GM19025 (cell line): ENCODE measurements at regions not wholly inside any gene's neighbourhood (a gene's known extent, or its start where the extent isn't known, plus 50 kb on each side); places are given as distances from the start of the nearest gene placed in this dataset.

Experiments used
- ATAC-seq: cut with Tn5 transposase; IDR thresholded peaks from one replicate; pipeline ENCODE4 v1.9.1; 2021; ENCODE audit warnings: mild to moderate bottlenecking, low read depth, moderate library complexity; ENCODE audit not compliant: unreplicated experiment

DNA sequence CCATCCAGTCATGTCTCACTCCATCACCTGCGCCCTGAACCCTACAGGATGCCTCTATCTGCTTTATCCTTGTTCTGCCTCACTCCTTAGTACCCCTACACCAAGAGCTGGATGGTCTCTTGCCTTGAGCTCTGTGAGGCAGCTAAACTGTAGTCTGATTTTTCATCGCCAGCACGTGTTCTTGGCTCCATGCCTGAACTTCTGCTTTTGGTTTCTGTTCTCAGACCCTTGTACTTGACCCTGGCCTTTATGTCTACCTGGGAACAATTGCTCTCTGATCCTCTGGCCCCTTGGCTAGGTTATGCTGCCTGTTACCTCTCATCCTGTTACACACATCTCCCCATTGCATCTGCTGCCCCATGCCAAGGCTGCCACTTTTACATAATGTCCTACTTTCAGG, 318.0 kb upstream of the LMCD1 start:
- ATAC-seq, result peak; percentile 78

DNA sequence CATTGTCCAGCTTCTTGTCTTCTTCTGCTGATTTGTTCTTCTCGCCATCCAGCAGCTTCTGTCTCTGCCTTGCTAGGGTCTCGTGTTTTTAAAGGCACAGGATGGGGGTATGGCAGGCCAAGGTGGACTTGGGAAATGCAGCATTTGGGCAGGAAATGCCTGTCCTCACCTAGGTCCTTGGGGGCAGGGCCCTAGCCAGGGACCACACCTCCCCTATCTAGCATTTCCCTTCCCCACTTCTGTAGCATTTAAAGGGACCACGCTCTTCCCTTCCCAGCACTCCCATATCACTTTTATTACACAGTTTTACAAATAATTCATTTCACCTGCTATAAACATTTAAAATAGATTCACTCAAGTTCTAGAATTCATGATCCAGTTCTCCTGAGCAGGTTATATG, 315.4 kb upstream of the LMCD1 start:
- no peak for ATAC-seq

DNA sequence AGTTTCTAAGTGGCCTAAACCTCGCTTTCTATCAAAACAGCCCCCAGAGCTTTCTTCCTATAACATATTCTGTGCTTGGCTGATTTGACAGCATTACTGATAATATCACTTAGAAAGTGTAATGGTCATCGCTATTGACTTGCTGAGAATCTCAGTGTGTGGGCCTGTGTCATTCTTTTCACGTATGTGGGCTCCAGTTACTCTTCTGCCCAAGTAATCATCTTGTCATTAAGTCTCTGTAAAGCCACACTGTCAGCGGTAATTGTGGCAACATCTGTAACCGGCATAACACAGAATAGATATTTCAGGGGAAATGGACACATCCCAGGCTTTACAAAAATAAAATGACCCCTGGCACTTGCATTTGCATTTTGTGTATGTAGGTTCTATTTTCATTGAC, 313.6 kb upstream of the LMCD1 start:
- no peak for ATAC-seq

DNA sequence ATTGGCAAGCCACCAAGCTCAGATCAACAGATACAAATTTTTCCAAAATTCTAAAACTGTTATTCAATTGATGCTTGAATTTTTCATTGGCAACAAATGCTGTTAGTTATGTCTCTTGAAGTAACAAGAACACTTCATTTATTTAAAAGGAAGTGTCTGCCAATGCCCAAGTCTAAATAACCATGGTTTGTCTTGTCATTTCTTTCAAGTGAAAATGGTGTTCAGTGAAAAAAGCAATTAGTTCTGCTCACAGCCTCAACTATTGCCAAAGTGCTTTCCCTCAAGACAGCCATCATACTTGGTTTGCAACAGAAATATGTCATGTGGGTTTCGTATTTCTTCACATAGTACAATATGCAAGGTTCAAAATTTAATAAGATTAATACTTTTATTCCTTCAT, 312.6 kb upstream of the LMCD1 start:
- ATAC-seq, result no peak

DNA sequence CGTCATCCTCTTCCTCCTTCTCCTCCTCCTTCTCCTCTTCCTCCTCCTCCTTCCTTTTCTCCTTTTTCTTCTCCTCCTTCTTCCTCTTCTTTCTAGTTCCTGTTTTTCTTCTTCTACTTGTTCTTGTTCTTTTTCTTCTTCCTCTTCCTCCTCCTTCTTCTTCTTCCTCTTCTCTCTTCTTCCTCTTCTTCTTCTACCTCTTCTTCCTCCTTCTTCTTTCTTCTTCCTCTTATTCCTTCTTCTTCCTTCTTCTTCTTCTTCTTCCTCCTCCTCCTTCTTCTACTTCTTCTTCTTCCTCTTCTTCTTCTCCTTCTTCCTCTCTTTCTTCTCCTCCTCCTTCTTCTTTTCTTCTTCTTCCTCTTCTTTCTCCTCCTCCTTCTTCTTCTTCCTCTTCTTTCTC, 310.2 kb upstream of the LMCD1 start:
- ATAC-seq, result no peak

DNA sequence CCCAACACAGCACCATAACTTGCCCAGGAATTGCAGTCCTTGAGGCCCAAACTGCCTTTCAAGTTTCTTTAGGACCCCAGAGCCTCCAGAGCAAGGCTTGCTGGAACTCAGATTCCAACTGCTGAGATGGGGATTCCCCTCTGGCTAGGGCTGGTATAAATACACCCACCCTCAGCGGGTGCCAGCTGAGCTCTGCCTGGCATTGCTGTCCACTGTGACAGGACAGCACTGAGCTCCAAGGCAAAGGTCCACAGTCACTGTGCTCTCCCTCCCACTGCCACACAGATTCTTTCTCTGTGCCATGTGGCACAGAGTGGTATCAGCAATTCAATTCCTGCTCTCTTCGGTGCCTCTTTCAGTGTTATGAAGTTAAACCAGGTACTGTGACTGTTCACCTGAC, 304.2 kb upstream of the LMCD1 start:
- no peak for ATAC-seq

DNA sequence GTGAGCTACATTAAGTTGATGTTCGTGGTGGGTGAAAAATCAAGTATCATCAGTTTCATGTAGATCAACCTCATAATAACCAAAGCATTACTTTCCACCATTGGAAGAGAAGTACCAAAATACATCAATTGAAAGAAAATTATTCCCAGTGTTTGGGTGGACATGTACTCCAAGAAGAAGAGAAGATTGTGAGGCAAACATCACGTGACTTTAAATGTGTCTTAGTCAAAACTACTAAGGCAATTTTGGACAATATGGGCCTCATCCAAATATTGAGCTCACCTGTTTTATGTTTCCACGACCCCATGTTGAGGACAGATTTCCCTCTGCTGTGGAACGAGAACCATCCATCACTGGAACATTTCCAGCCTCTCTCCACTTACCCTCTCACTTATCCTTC, 303.0 kb upstream of the LMCD1 start:
- ATAC-seq, result no peak

DNA sequence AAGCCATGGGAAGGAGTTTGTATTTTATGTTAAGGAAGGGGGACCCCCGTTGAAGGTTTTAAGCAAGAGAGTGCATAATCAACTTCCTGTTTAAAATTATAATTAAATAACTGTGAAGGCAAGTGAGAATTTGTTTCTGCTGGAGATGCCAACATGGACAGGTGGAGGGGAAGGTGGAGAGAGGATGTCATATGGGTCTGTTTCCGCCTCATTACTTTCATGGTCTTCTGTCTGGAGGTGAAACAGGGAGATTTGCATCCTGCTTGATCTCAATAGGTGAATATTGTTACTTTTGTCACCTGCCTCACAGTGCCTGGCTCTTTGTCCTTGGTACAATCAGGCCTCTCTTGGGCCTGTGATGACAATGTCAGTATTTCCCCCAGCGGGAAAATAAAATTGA, 300.6 kb upstream of the LMCD1 start:
- no peak for ATAC-seq

DNA sequence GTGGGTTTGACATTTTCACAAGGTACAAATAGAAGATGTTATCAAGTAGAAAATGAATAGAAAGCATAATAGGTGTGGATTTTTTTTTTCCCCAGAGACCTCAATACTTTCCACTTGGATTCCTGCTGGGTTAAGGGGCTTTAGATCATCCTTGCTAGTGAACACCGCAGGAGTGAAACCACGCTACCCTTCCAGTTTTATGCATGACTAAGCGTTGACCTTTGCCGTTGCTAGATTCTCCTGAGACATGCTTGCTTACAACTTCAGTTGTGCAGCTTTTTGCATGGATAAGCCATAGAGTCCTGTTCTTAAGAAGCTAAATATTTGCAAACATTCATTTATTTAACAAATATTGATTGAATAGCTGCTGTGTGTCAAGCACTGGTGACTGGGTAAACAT, 299.7 kb upstream of the LMCD1 start:
- no peak for ATAC-seq

DNA sequence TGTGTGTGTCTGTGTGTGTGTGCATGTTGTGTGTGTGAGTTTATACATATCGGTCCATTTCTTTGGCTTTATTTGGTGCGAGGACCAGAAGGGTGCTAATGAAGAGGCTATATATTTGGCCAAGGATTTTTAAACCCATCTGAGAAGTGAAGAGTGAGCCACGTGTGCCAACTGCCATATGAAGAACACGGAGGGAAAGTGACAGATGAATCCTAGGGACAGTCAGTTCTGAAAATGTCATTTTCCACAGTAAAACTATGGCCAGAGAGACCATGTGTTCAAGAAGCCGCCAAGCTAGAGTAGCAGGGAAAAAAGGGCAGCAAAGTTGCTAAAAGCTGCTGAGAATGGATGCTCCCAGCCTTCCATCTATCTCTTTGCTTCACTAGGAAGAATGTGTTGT, 297.3 kb upstream of the LMCD1 start:
- ATAC-seq, result no peak

DNA sequence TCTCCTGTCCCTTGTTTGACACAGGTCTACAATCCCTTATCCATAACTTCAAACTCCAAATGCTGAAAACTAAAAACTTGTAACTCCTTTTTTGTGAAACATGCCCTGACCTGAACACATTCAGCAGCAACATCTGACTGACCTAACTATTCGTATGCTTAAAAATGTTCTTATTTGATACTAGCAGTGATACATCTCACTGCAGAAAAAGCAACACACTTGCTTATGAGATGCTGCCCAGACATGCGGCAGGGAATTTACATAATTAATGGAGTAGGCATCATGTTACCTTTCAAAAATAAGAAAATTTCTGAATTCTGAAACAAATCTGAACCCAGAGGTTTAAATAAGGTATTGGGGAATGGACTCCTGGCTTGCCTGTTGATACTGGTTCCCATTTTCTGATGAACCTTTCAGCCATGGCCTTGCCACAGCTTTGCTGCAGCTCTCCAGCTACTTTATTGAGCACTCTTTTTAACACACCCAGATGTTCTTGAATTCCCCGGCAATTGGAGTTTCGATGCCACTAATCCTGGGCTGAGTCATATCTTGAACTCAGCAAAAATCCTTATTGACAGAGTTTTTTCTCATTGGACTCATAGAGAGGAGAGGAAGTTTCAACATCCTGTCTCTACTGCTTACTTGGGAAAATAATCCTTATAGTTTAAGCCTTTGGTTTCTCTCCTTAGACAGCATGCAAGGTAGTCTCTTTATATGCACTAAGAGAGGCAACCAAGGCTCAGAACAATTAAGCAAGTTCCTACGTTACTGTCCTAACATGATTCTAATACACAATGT, 296.6 kb upstream of the LMCD1 start:
- no peak for ATAC-seq

DNA sequence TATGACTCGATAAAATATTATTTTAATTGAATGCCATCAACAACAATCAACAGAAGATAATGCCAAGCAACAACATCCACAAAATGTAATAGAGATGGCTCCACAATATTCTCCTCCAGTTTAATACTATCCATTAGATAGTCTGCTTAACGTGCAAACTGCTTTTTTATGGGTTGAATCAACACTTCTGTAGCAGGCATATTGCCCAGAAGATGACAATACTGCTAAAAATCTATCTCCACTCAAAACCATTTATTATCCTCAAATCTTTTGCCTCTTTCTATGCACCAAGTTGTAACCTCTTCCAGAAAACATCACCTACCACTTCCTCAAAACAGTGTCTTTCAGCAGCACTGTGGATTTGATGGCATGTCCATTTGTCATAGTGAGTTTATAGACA, 295.7 kb upstream of the LMCD1 start:
- no peak for ATAC-seq

DNA sequence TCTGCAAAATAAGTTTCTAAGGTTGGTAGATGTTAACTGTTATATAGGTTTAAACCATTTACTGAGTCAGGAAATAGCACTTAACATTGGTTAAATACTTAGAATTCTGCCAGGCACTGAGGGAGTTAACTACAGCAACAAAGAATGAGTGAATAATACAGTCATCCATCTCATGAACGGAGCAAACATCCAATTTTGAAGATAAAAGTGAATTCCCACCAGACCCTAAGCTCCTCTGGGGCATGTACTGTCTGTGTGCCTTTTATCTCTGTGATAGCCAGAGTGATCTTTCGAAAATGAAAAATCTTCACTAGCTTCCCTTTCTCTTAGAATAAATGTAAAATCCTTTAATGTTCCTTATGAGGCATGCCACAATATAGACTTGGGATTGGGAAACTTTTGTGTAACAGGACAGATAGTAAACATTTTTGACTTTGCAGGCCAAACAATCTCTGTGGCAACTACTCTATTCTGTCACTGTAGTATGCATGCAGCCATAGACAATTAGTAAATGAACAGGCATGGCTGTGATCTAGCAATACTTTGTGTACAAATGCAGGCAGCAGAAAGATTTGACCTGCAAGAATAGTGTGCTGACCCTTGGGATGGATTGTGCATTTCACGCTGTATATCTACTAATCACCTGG, 294.5 kb upstream of the LMCD1 start:
- ATAC-seq, result no peak

DNA sequence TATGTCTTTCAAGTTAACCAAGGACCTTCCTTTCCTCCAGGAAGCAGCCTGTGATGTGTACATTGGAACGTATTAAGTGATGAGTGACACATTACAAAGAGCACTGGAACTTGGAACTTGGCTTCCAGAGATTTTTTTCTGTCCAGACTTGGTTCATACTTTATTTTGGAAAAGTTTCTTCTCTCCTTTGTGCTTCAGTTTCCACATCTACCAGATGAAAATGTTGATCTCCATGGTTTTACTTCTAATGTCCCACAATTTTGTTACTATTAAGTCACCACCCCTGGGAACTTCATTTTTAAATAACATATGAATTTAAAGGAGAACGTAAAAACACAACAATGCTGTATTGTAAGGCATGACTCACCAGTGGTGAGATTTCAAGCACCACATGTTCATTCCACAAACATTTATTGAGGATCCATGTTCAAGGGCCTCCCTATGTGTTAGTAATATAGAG, 290.7 kb upstream of the LMCD1 start:
- no peak for ATAC-seq

DNA sequence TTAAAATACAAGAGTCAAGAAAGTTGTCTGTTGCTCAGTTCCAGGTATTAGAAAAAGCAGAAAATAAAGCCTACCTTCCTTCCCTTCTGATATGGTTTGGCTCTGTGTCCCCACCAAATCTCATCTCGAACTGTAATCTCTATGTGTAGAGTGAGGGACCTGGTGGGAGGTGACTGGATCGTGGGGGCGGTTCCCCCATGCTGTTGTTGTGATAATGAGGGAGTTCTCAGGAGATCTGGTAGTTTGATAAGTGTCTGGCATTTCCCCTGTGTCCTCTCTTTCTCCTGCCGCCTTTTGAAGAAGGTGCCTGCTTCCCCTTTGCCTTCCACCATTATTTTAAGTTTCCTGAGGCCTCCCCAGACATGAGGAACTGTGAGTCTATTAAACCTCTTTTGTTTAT, 288.8 kb upstream of the LMCD1 start:
- no peak for ATAC-seq

DNA sequence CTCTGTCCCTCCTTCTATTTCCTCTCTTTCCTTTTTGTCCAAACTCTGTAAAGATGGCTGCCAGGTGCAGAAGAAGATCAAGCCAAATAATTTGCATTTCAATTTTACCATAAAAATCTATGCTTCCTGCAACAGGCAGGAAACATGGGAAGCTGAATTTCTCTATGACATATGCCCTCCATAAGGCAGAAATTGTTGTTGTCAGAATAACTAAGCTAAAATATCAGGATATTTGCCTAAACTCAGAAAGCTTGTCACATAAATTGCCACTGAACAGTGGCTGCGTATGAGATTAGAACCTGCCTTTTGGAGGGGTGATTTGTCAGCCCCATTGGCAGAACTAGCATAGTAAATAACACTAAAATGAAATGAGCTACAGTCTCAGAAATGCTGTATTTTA, 288.3 kb upstream of the LMCD1 start:
- no peak for ATAC-seq

DNA sequence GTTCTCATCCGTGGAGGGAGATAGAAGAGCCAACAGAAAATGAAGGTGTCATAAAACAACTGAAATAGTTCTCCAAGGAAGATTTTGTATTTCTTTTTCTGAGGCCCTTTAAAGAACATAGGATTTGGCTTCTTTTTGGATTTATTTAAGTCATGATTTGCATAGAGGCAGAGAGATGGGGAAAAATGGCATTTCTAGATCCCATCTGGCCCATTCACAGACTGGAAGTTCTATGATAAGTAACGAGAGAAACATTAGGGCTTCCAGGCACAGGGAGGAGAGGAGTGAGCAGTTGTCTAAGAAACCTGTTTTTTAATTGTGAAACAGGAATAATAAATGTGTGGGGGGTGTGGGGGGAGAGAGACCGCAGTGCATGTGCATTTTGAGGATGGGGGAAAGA, 285.8 kb upstream of the LMCD1 start:
- no peak for ATAC-seq

DNA sequence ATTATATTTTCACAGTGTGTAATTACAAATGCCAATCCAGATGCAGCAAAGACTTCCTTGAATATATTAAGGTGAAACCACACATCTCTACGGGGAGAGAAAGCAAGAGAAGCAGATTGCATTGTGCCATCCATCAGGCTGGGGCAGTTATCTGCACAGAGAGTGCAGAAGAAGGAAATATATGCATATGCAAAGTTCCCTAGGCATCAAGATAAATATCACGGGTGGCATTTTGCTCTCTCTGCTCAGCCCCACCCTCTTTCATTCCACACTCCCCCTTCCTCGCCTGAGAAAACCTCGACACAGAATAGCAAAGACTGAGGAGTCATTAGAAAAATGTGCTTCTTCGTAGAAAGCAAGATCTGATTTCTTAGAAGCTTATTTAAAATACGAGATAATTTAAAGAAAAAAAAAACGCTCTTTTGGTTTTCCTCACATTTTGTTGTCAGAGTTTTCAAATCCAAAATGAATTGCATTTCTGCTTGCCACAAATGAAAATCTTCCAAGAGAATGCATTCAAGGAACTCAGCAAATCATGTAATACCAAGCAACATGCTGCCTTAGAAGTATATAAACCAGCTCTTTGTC, 283.2 kb upstream of the LMCD1 start:
- no peak for ATAC-seq

DNA sequence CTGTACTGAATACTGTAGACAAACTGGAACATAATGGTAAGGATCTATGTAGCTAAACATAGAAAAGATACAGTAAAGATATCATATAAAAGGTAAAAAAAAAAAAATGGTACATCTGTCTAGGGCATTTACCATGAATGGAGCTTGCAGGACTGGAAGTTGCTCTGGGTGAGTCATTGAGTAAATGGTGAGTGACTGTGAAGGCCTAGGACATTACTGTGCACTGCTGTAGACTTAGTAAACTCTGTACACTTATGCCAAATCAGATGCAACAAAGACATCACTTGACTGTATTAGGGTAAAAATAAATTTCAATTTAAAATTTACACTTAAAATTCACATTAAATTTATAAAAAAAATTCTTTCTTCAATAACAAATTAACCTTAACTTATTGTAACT, 281.3 kb upstream of the LMCD1 start:
- no peak for ATAC-seq

DNA sequence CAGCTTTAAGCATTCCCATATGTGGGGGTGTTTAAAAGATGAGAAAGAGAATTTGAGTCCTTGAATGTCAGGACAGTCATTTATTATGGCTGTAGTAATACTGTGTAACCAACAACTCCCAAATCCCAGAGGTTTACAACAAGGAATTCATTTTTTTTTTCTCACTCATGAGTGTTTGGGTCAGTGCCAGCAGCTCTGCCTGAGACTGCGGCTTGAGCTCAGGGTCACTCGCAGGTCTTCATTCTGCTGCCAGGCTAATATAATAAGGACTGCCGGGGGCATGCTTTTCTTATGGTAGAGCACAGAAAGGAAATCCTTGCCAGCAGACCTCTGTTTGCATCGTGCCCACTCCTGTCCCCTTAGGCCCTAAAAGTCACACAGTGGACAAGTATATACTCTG, 277.9 kb upstream of the LMCD1 start:
- ATAC-seq, result no peak

DNA sequence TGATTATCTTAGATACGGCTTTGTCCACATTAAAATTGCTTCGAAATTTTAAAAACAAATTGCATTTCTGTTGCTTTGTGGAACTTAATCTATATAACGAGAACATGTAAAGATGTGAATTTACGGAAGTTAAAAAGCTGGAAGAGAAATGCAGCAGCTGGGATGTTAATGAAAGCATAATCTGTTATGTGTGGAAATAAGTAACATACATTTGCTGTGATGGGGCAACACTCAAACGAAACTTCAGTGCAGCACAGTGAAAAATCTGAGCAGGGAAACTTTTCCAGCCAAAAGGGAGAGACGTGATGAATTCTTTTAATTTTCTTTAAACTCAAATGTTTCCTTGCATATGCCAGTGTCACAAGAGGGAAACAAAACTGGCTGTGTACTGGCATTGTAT, 276.7 kb upstream of the LMCD1 start:
- ATAC-seq, result no peak

DNA sequence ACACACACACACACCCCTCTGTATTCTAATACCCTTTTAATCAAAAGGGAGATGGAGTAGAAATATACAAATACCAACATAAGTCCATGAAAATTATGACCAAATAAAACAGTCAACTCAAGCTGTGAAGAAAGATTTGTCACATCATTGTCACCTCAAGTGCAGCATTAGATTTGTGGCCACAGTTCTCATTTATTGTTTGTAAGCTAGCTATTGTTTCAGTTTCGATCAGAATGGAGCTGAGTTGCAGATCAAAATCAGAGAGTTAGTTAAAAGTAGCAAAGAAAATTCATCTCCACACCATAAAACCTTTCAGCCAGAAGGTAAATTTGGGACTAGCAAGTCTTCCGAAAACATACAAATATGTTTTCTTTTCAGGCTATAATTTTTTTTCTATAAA, 267.7 kb upstream of the LMCD1 start:
- ATAC-seq, result no peak
